RWPE1 (cell line): ENCODE measurements at regions not wholly inside any gene's neighbourhood (a gene's known extent, or its start where the extent isn't known, plus 50 kb on each side); places are given as distances from the start of the nearest gene placed in this dataset.
A peak's percentile ranks its signal among the peaks of the same experiment; 100 is the strongest.
"Not testable (repeated sequence)": the region's sequence is repeated elsewhere in the genome, so short reads cannot be mapped to it uniquely, and the experiment has no call there.

Experiments used
- CTCF ChIA-PET: fragments of 350-600 bp; sonication (Branson Sonifier 250); formaldehyde crosslinking; extraction: SDS; loops from one replicate; lab custom pipeline; 2021; lab: Yijun Ruan, JAX
- POLR2A ChIA-PET: fragments of 400-600 bp; formaldehyde crosslinking; extraction: SDS; loops from one replicate; lab custom pipeline; 2020; ENCODE audit warnings: antibody characterized with exemption; ENCODE audit not compliant: low non-redundant PET; lab: Yijun Ruan, JAX
- DNase-seq: peaks from one replicate; pipeline ENCODE4 v3.0.0; 2012; ENCODE audit warnings: low spot score
- H3K27ac ChIP-seq: fragments of 450-650 bp; 2 replicates; pipeline ENCODE4 v1.5.1; 2017
- CTCF ChIP-seq: fragments of 450-650 bp; conservative IDR thresholded peaks from 2 replicates; pipeline ENCODE4 v1.5.1; 2017; ENCODE audit warnings: low read depth, mild to moderate bottlenecking

GRCh38 chr3:34678575-34678974 lies 880.1 kb downstream of the PDCD6IP start:
- no peak for DNase-seq
- TF ChIP-seq CTCF, result no peak
- POLR2A ChIA-PET, result no interaction called here
- no peak overlapping the region for H3K27ac ChIP-seq
- CTCF ChIA-PET, result no interaction called here

- DNase-seq, POLR2A ChIA-PET, CTCF ChIA-PET, H3K27ac ChIP-seq: not testable (repeated sequence)
Measured at GRCh38 chr3:34679055-34679454, 880.6 kb downstream of the PDCD6IP start.

GRCh38 chr3:34683851-34684250 lies 885.4 kb downstream of the PDCD6IP start:
- ChIA-PET CTCF (interaction anchor here (0.8 to 1.2 kb wide), 4 partner anchors 9 to 1408 kb away, joined by 3 to 6 read pairs (median 4); no protein-coding TSS in a partner anchor), POLR2A (no interaction called here)
- DNase-seq, result no peak

GRCh38 chr3:34686541-34686940 lies 888.1 kb downstream of the PDCD6IP start:
- POLR2A ChIA-PET, result no interaction called here
- CTCF ChIA-PET, result no interaction called here
- no peak for DNase-seq
- no peak overlapping the region for H3K27ac ChIP-seq
- no peak for TF ChIP-seq CTCF

More at GRCh38 chr3:34683851-34684250, 885.4 kb downstream of the PDCD6IP start:
- peak; percentile 35; the same call in 1 of the 2 replicates for TF ChIP-seq CTCF
- no peak overlapping the region for H3K27ac ChIP-seq

GRCh38 chr3:34687671-34688070 lies 889.2 kb downstream of the PDCD6IP start:
- no peak for DNase-seq
- no peak overlapping the region for H3K27ac ChIP-seq
- ChIA-PET POLR2A (no interaction called here), CTCF (interaction anchor here (0.8 kb wide), 1 partner anchor 804 kb away, joined by 3 read pairs; no protein-coding TSS in a partner anchor)
- TF ChIP-seq CTCF, result no peak

GRCh38 chr3:34696831-34697230 lies 898.4 kb downstream of the PDCD6IP start:
- DNase-seq, result no peak
- H3K27ac ChIP-seq, result no peak overlapping the region
- TF ChIP-seq CTCF, result no peak
- CTCF ChIA-PET, result no interaction called here
- POLR2A ChIA-PET, result no interaction called here

- no peak for DNase-seq
- no peak overlapping the region for H3K27ac ChIP-seq
- ChIA-PET CTCF (no interaction called here), POLR2A (no interaction called here)
- TF ChIP-seq CTCF, result no peak
Measured at GRCh38 chr3:34703053-34703452, 904.6 kb downstream of the PDCD6IP start.
